ENCODE measurements at regions not wholly inside any gene's neighbourhood (a gene's known extent, or its start where the extent isn't known, plus 50 kb on each side); places are given as distances from the start of the nearest gene placed in this dataset.

- ChIA-PET CTCF (ENCODE audit: unreplicated experiment) (no interaction called here), POLR2A (no interaction called here)
- no peaks in the 10 kb centered on the region for H3K9me2 ChIP-seq (ENCODE audit: insufficient read depth, low read length)
- no peaks in the 10 kb centered on the region for H3K79me2 ChIP-seq (ENCODE audit: insufficient read depth, low read depth, low read length)
- no peaks in the 10 kb centered on the region for H3K4me1 ChIP-seq (ENCODE audit: insufficient read depth, low read length, poor library complexity, severe bottlenecking)
- H2AFZ ChIP-seq (ENCODE audit: low read length) = no peak overlapping the region
- H3K4me3 ChIP-seq (ENCODE audit: low read depth, low read length, poor library complexity, severe bottlenecking) = no peak overlapping the region
- no peaks in the 10 kb centered on the region for H4K20me1 ChIP-seq (ENCODE audit: insufficient read depth, low read length)
- DNase-seq (ENCODE audit: low spot score) = no peak
- intact Hi-C loops (cut with micrococcal nuclease; ENCODE audit: unreplicated experiment) = no loop called here
- H3K4me2 ChIP-seq (ENCODE audit: low read length) = no peak overlapping the region
- no peak overlapping the region for H3K27ac ChIP-seq (ENCODE audit: low read depth, low read length, poor library complexity, severe bottlenecking)
- no peaks in the 10 kb centered on the region for H3K9me3 ChIP-seq (ENCODE audit: low read length)
- TF ChIP-seq EZH2phosphoT487 (IDR thresholded peaks at IDR 0.05; ENCODE audit: borderline replicate concordance, low read depth, low read length) (no peak), CTCF (conservative IDR thresholded peaks at IDR 0.05; ENCODE audit: low read length) (no peak)
- no peaks in the 10 kb centered on the region for H3K36me3 ChIP-seq (ENCODE audit: insufficient read depth, low read length)
- no TSS peak for BruUV-seq (replicated peaks)
Observed at GRCh38 chr5:77921094-77921768, 145.1 kb upstream of the TBCA start.

- BruUV-seq (replicated peaks) = no TSS peak
- H3K36me3 ChIP-seq (ENCODE audit: insufficient read depth, low read length) = no peaks in the 10 kb centered on the region
- intact Hi-C loops (cut with micrococcal nuclease; ENCODE audit: unreplicated experiment) = no loop called here
Observed at GRCh38 chr5:77920359-77921058, 144.4 kb upstream of the TBCA start.

More at GRCh38 chr5:77920359-77921058, 144.4 kb upstream of the TBCA start:
- Histone ChIP-seq H2AFZ (ENCODE audit: low read length) (no peak overlapping the region), H3K27ac (ENCODE audit: low read depth, low read length, poor library complexity, severe bottlenecking) (no peak overlapping the region), H4K20me1 (ENCODE audit: insufficient read depth, low read length) (no peaks in the 10 kb centered on the region), H3K79me2 (ENCODE audit: insufficient read depth, low read depth, low read length) (no peaks in the 10 kb centered on the region), H3K4me2 (ENCODE audit: low read length) (no peak overlapping the region), H3K4me3 (ENCODE audit: low read depth, low read length, poor library complexity, severe bottlenecking) (no peak overlapping the region), H3K9me3 (ENCODE audit: low read length) (no peaks in the 10 kb centered on the region), H3K4me1 (ENCODE audit: insufficient read depth, low read length, poor library complexity, severe bottlenecking) (no peaks in the 10 kb centered on the region), H3K9me2 (ENCODE audit: insufficient read depth, low read length) (no peaks in the 10 kb centered on the region)
- POLR2A ChIA-PET = no interaction called here
- TF ChIP-seq EZH2phosphoT487 (IDR thresholded peaks at IDR 0.05; ENCODE audit: borderline replicate concordance, low read depth, low read length) (no peak), CTCF (conservative IDR thresholded peaks at IDR 0.05; ENCODE audit: low read length) (no peak)
- CTCF ChIA-PET (ENCODE audit: unreplicated experiment) = no interaction called here
- no peak for DNase-seq (ENCODE audit: low spot score)

Measured in OCI-LY7 (cell line).